IMR-90 (cell line): ENCODE measurements at regions not wholly inside any gene's neighbourhood (a gene's known extent, or its start where the extent isn't known, plus 50 kb on each side); places are given as distances from the start of the nearest gene placed in this dataset.

Experiments used
- ATAC-seq: fragments of 200-7000 bp; cut with Tn5 transposase; 2 replicates; pipeline ENCODE4 v1.9.1; 2020; ENCODE audit warnings: low read depth, mild to moderate bottlenecking, moderate library complexity
- BruUV-seq: library from RNA; stranded (reverse); fragments of 400-500 nt; replicated peaks from 2 replicates; lab custom pipeline; 2021; lab: Mats Ljungman, UMichigan
- CTCF ChIA-PET: fragments of 300-600 bp; formaldehyde crosslinking; extraction: SDS; loops from one replicate; lab custom pipeline; 2021; ENCODE audit warnings: antibody characterized with exemption; lab: Yijun Ruan, JAX
- POLR2A ChIA-PET: fragments of 300-600 bp; sonication (Branson Sonifier 250); formaldehyde crosslinking; loops from one replicate; lab custom pipeline; 2022; ENCODE audit warnings: antibody characterized with exemption; ENCODE audit not compliant: unreplicated experiment; lab: Charles Lee
- DNase-seq: peaks from one replicate; pipeline ENCODE4 v3.0.0; 2013
- H2AFZ ChIP-seq: replicated peaks from 2 replicates; pipeline ENCODE3; 2013; ENCODE audit warnings: low read length, mild to moderate bottlenecking; ENCODE audit not compliant: poor library complexity
- H2AK5ac ChIP-seq: 2 replicates; pipeline ENCODE4 v1.6.1; 2013; ENCODE audit warnings: low read depth, low read length, inconsistent platforms
- H2AK9ac ChIP-seq: replicated peaks from 2 replicates; pipeline ENCODE3; 2013; ENCODE audit warnings: mild to moderate bottlenecking, low read depth, low read length, moderate library complexity; ENCODE audit not compliant: poor library complexity
- H2BK120ac ChIP-seq: 2 replicates; pipeline ENCODE4 v1.6.1; 2013; ENCODE audit warnings: low read depth, low read length, inconsistent platforms
- H2BK15ac ChIP-seq: 3 replicates; pipeline ENCODE4 v1.6.1; 2013; ENCODE audit warnings: low read depth, low read length, inconsistent platforms
- H2BK20ac ChIP-seq: 2 replicates; pipeline ENCODE4 v1.6.1; 2013; ENCODE audit warnings: low read depth, mild to moderate bottlenecking, inconsistent platforms, low read length, moderate library complexity
- H2BK5ac ChIP-seq: 2 replicates; pipeline ENCODE4 v1.6.1; 2013; ENCODE audit warnings: mild to moderate bottlenecking, low read depth, low read length, inconsistent platforms; ENCODE audit not compliant: poor library complexity, severe bottlenecking
- H3K14ac ChIP-seq: replicated peaks from 2 replicates; pipeline ENCODE4 v1.6.1; 2013; ENCODE audit warnings: low read depth, low read length, inconsistent platforms
- H3K18ac ChIP-seq: 2 replicates; pipeline ENCODE4 v1.6.1; 2013; ENCODE audit warnings: low read depth, low read length, control low read depth
- H3K23ac ChIP-seq: 2 replicates; pipeline ENCODE4 v1.6.1; 2013; ENCODE audit warnings: low read depth, low read length, inconsistent platforms
- H3K27ac ChIP-seq: 2 replicates; pipeline ENCODE4 v1.5.1; 2013; ENCODE audit warnings: mild to moderate bottlenecking, control low read depth, low read length; ENCODE audit not compliant: insufficient read depth
- H3K27me3 ChIP-seq: 2 replicates; pipeline ENCODE4 v1.6.1; 2013; ENCODE audit warnings: low read length; ENCODE audit not compliant: control insufficient read depth, insufficient read depth
- H3K36me3 ChIP-seq: 2 replicates; pipeline ENCODE4 v1.6.1; 2013; ENCODE audit warnings: low read length, mixed read lengths; ENCODE audit not compliant: control insufficient read depth, insufficient read depth
- H3K4ac ChIP-seq: 2 replicates; pipeline ENCODE4 v1.6.1; 2013; ENCODE audit warnings: low read depth, low read length, inconsistent platforms
- H3K4me1 ChIP-seq: 2 replicates; pipeline ENCODE4 v1.6.1; 2013; ENCODE audit warnings: low read length, mixed read lengths; ENCODE audit not compliant: control insufficient read depth, insufficient read depth
- H3K4me2 ChIP-seq: 2 replicates; pipeline ENCODE4 v1.6.1; 2013; ENCODE audit warnings: low read depth, mild to moderate bottlenecking, control low read depth, low read length, moderate library complexity
- H3K4me3 ChIP-seq: 2 replicates; pipeline ENCODE4 v1.5.1; 2013; ENCODE audit warnings: low read depth, mild to moderate bottlenecking, control low read depth, low read length, moderate library complexity; ENCODE audit not compliant: insufficient read depth
- H3K56ac ChIP-seq: 2 replicates; pipeline ENCODE4 v1.6.1; 2013; ENCODE audit warnings: low read length, inconsistent platforms; ENCODE audit not compliant: insufficient read depth; ENCODE audit errors: extremely low read depth
- H3K79me1 ChIP-seq, 2 experiments: 2 replicates each; pipeline ENCODE4 v1.6.1; 2013; ENCODE audit warnings: low read length in 2 of 2, inconsistent platforms in 1 of 2, low read depth in 1 of 2
- H3K9ac ChIP-seq: 2 replicates; pipeline ENCODE4 v1.6.1; 2013; ENCODE audit warnings: low read depth, low read length, control low read depth
- H3K9me1 ChIP-seq: 2 replicates; pipeline ENCODE4 v1.6.1; 2013; ENCODE audit warnings: low read length, inconsistent platforms; ENCODE audit not compliant: insufficient read depth
- H3K9me3 ChIP-seq: 2 replicates; pipeline ENCODE4 v1.6.1; 2013; ENCODE audit warnings: low read length; ENCODE audit not compliant: control insufficient read depth, insufficient read depth
- H4K20me1 ChIP-seq: 2 replicates; pipeline ENCODE4 v1.6.1; 2013; ENCODE audit warnings: low read length, inconsistent platforms; ENCODE audit not compliant: insufficient read depth
- H4K5ac ChIP-seq: 2 replicates; pipeline ENCODE4 v1.6.1; 2013; ENCODE audit warnings: mild to moderate bottlenecking, low read depth, low read length, control low read depth
- H4K8ac ChIP-seq, 2 experiments: 2 replicates each; pipeline ENCODE4 v1.6.1; 2013; ENCODE audit warnings: low read depth in 2 of 2, low read length in 2 of 2, control low read depth in 1 of 2, inconsistent platforms in 1 of 2
- H4K91ac ChIP-seq: 2 replicates; pipeline ENCODE4 v1.6.1; 2013; ENCODE audit warnings: low read depth, low read length, inconsistent platforms; ENCODE audit not compliant: insufficient read depth
- BHLHE40 ChIP-seq: fragments of 150-350 bp; IDR thresholded peaks from 2 replicates; pipeline ENCODE4 v1.6.1; 2016; ENCODE audit warnings: mild to moderate bottlenecking, low read depth, low read length
- NFE2L2 ChIP-seq: fragments of 150-350 bp; IDR thresholded peaks from 2 replicates; pipeline ENCODE4 v1.6.1; 2016; ENCODE audit warnings: low read depth, mild to moderate bottlenecking, low read length
- RAD21 ChIP-seq: IDR thresholded peaks from 2 replicates; pipeline ENCODE4 v1.6.1; 2012; ENCODE audit warnings: low read length, improper control_type of control experiment
- RFX5 ChIP-seq: IDR thresholded peaks from 2 replicates; pipeline ENCODE4 v1.8.0; 2012; ENCODE audit warnings: low read depth, mild to moderate bottlenecking, low read length, moderate library complexity
- SMC3 ChIP-seq: fragments of 150-350 bp; IDR thresholded peaks from 2 replicates; pipeline ENCODE4 v1.6.1; 2016; ENCODE audit warnings: low read depth, mild to moderate bottlenecking, antibody characterized with exemption, low read length, moderate library complexity
- WGBS, 2 experiments: methylation state at CpG; one replicate each; pipeline versions ENCODE4 v1.1.5 to v1.1.7; 2013; ENCODE audit warnings: missing lambda C conversion rate in 2 of 2; ENCODE audit not compliant: insufficient read length in 1 of 2; ENCODE audit errors: extremely low coverage in 2 of 2; 5-methylcytosine and 5-hydroxymethylcytosine counted together
- dilution Hi-C: fragments of 300-500 bp; cut with HindIII; formaldehyde crosslinking; loops from one replicate; pipeline ENCODE4 v1.14.3; 2018; ENCODE audit warnings: low sequenced_read_pairs; ENCODE audit not compliant: unreplicated experiment
- in situ Hi-C: fragments of 300-500 bp; cut with MboI; formaldehyde crosslinking; loops from 3 replicates; pipeline ENCODE4 v1.14.3; 2019; ENCODE audit warnings: low sequenced_read_pairs, inconsistent platforms, mixed read lengths
- intact Hi-C: fragments of 100-400 bp; cut with micrococcal nuclease; formaldehyde crosslinking; loops from 2 replicates; pipeline ENCODE4 v1.10.0; 2022
- TF ChIP-seq, protein P1 (sequence below): conservative IDR thresholded peaks from 2 replicates; pipeline ENCODE4 v1.5.1; 2012; ENCODE audit warnings: mild to moderate bottlenecking, low read depth, low read length, improper control_type of control experiment
- TF ChIP-seq, protein P2 (sequence below): fragments of 150-350 bp; IDR thresholded peaks from 2 replicates; pipeline ENCODE4 v1.6.1; 2016; ENCODE audit warnings: low read depth, mild to moderate bottlenecking, low read length, moderate library complexity, borderline replicate concordance
- TF ChIP-seq, protein P3 (sequence below): fragments of 150-350 bp; IDR thresholded peaks from 2 replicates; pipeline ENCODE4 v1.6.1; 2017; ENCODE audit warnings: mild to moderate bottlenecking, antibody characterized with exemption, low read length, low read depth

DNA sequence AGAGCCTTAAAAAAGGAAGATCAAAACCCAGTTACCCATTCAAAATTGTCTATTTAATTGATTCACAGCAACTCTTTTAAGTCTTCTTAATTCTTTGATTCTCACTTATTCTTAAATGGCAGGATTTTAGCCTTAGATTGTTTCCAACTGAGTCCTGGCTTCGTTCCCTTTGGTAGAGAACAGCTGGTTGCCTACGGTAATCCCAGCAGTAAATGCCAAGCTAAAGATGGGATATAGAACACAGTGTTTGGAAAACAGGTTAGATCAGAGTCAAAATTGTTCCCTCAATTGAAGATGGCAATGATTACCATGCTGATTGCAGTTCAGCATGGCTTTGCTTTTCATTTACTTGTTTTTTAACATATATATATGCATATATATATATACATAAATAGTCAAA lies 300.9 kb downstream of the PYDC2 start:
- Histone ChIP-seq H3K4me1 (no peaks in the 10 kb centered on the region), H3K27me3 (no peaks in the 10 kb centered on the region), H3K27ac (no peak overlapping the region), H2AK9ac (no peak overlapping the region), H3K9ac (no peak overlapping the region), H2AK5ac (no peak overlapping the region), H3K4me2 (no peak overlapping the region), H3K4ac (no peak overlapping the region), H3K23ac (no peak overlapping the region), H3K9me3 (peaks cover 5% of the 10 kb centered on the region), H2AFZ (no peak overlapping the region), H3K56ac (no peak overlapping the region), H2BK15ac (no peak overlapping the region), H2BK5ac (no peak overlapping the region), H4K5ac (no peak overlapping the region), H2BK120ac (no peak overlapping the region), H3K9me1 (no peaks in the 10 kb centered on the region), H3K36me3 (no peaks in the 10 kb centered on the region), H3K14ac (no peak overlapping the region), H4K20me1 (no peaks in the 10 kb centered on the region), H3K4me3 (no peak overlapping the region), H2BK20ac (no peak overlapping the region), H4K91ac (no peak overlapping the region), H4K8ac (no peak overlapping the region), H3K79me1 (no peaks in the 10 kb centered on the region), H3K18ac (no peak overlapping the region)
- intact Hi-C loops (no loop called here), in situ Hi-C loops (no loop called here), dilution Hi-C loops (no loop called here)
- no peak for TF ChIP-seq BHLHE40
- no peak for TF ChIP-seq RFX5
- no peak for TF ChIP-seq RAD21
- TF ChIP-seq, protein P1, sequence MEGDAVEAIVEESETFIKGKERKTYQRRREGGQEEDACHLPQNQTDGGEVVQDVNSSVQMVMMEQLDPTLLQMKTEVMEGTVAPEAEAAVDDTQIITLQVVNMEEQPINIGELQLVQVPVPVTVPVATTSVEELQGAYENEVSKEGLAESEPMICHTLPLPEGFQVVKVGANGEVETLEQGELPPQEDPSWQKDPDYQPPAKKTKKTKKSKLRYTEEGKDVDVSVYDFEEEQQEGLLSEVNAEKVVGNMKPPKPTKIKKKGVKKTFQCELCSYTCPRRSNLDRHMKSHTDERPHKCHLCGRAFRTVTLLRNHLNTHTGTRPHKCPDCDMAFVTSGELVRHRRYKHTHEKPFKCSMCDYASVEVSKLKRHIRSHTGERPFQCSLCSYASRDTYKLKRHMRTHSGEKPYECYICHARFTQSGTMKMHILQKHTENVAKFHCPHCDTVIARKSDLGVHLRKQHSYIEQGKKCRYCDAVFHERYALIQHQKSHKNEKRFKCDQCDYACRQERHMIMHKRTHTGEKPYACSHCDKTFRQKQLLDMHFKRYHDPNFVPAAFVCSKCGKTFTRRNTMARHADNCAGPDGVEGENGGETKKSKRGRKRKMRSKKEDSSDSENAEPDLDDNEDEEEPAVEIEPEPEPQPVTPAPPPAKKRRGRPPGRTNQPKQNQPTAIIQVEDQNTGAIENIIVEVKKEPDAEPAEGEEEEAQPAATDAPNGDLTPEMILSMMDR = no peak
- TF ChIP-seq, protein P2, sequence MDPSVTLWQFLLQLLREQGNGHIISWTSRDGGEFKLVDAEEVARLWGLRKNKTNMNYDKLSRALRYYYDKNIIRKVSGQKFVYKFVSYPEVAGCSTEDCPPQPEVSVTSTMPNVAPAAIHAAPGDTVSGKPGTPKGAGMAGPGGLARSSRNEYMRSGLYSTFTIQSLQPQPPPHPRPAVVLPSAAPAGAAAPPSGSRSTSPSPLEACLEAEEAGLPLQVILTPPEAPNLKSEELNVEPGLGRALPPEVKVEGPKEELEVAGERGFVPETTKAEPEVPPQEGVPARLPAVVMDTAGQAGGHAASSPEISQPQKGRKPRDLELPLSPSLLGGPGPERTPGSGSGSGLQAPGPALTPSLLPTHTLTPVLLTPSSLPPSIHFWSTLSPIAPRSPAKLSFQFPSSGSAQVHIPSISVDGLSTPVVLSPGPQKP = no peak
- no peak for TF ChIP-seq NFE2L2
- TF ChIP-seq, protein P3, sequence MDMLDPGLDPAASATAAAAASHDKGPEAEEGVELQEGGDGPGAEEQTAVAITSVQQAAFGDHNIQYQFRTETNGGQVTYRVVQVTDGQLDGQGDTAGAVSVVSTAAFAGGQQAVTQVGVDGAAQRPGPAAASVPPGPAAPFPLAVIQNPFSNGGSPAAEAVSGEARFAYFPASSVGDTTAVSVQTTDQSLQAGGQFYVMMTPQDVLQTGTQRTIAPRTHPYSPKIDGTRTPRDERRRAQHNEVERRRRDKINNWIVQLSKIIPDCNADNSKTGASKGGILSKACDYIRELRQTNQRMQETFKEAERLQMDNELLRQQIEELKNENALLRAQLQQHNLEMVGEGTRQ = no peak
- no peak for TF ChIP-seq SMC3
- ChIA-PET POLR2A (no interaction called here), CTCF (no interaction called here)
- DNase-seq (no peak), ATAC-seq (no peak)
- BruUV-seq = no TSS peak
- no CpG with 5 or more reads among the region's 2 CpGs for WGBS, 2 experiments
